Astrocyte (in vitro differentiated cells and primary cell): ENCODE measurements at regions not wholly inside any gene's neighbourhood (a gene's known extent, or its start where the extent isn't known, plus 50 kb on each side); places are given as distances from the start of the nearest gene placed in this dataset.

Experiments
- EZH2 ChIP-seq: IDR thresholded peaks from 2 replicates; pipeline ENCODE4 v1.6.1; 2012; ENCODE audit warnings: mild to moderate bottlenecking, low read length, inconsistent platforms; ENCODE audit not compliant: insufficient read depth
- TF ChIP-seq, protein P1 (sequence below): IDR thresholded peaks from 2 replicates; pipeline ENCODE4 v1.5.1; 2011; ENCODE audit warnings: low read depth, mild to moderate bottlenecking, inconsistent platforms, low read length, moderate library complexity; ENCODE audit not compliant: insufficient read depth

DNA sequence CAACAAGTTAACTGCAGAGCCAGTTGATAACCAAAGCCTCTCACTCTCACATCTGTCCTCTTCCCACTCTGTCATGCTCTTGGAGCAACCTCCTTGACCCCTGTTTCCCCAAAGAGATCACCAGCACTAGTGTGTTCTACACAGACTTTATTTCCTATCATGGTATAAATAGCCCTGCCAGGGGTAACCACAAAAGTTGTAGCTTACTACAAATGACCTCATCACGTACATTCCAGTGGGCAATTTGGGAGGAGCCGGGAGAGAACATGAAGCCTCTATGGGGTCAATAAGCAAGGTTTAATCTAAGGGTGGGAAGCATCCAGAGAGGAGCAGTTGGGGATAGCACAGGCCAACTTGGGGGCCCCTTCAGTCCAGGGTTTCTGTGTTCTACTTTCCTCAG, 186.5 kb downstream of the KCNA5 start:
- TF ChIP-seq, protein P1, sequence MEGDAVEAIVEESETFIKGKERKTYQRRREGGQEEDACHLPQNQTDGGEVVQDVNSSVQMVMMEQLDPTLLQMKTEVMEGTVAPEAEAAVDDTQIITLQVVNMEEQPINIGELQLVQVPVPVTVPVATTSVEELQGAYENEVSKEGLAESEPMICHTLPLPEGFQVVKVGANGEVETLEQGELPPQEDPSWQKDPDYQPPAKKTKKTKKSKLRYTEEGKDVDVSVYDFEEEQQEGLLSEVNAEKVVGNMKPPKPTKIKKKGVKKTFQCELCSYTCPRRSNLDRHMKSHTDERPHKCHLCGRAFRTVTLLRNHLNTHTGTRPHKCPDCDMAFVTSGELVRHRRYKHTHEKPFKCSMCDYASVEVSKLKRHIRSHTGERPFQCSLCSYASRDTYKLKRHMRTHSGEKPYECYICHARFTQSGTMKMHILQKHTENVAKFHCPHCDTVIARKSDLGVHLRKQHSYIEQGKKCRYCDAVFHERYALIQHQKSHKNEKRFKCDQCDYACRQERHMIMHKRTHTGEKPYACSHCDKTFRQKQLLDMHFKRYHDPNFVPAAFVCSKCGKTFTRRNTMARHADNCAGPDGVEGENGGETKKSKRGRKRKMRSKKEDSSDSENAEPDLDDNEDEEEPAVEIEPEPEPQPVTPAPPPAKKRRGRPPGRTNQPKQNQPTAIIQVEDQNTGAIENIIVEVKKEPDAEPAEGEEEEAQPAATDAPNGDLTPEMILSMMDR: no peak
- TF ChIP-seq EZH2: no peak
